HCT116 (cell line): ENCODE measurements at regions not wholly inside any gene's neighbourhood (a gene's known extent, or its start where the extent isn't known, plus 50 kb on each side); places are given as distances from the start of the nearest gene placed in this dataset.

ENCODE experiments used
- ATAC-seq: fragments of 200-7000 bp; cut with Tn5 transposase; 2 replicates; pipeline ENCODE4 v1.9.1; 2020; ENCODE audit warnings: mild to moderate bottlenecking, moderate library complexity
- BruUV-seq: library from RNA; stranded (reverse); fragments of 400-500 nt; replicated peaks from 2 replicates; lab custom pipeline; 2021; lab: Mats Ljungman, UMichigan
- CTCF ChIA-PET: fragments of 300-600 bp; sonication (Branson Sonifier 250); formaldehyde crosslinking; loops from one replicate; lab custom pipeline; 2021; ENCODE audit warnings: antibody characterized with exemption; lab: Charles Lee
- POLR2A ChIA-PET: fragments of 300-600, 350-600 bp; sonication (Branson Sonifier 250); formaldehyde crosslinking; loops from one replicate; lab custom pipeline; 2021; ENCODE audit warnings: antibody characterized with exemption; lab: Charles Lee
- RAD21 ChIA-PET, 2 experiments: fragments of 300-600 bp; sonication (Branson Sonifier 250); formaldehyde crosslinking; loops; one replicate each; lab custom pipeline; 2023; ENCODE audit warnings: low total read pairs in 2 of 2; ENCODE audit not compliant: uncharacterized antibody in 2 of 2, unreplicated experiment in 2 of 2, low non-redundant PET in 1 of 2; lab: Charles Lee
- DNase-seq: peaks from one replicate; pipeline ENCODE4 v3.0.0-alpha.2; 2010; ENCODE audit warnings: low read depth, low spot score
- H2AFZ ChIP-seq: fragments of 200-600 bp; shearing (Covaris generic), sonication (generic); 2 replicates; pipeline ENCODE4 v1.6.1; 2017; ENCODE audit warnings: low read depth, mixed run types, mixed read lengths, antibody characterized with exemption, low read length; ENCODE audit not compliant: poor library complexity, severe bottlenecking
- H3K27ac ChIP-seq: 2 replicates; pipeline ENCODE4 v1.5.1; 2012; ENCODE audit warnings: low read depth, low read length
- H3K27me3 ChIP-seq: fragments of 200-600 bp; sonication (generic); 2 replicates; pipeline ENCODE4 v1.6.1; 2016; ENCODE audit warnings: mixed run types, low read length, mixed read lengths; ENCODE audit not compliant: insufficient read depth
- H3K36me3 ChIP-seq, 2 experiments: fragments of 200-500 bp in 1 of 2; fragments of 200-600 bp in 1 of 2; sonication (Bioruptor generic) in 1 of 2; sonication (generic) in 1 of 2; 2 replicates each; pipeline versions ENCODE4 v1.5.1 to v1.6.1; 2014 to 2016; ENCODE audit warnings: low read length in 2 of 2, inconsistent platforms in 1 of 2, mixed read lengths in 1 of 2, mixed run types in 1 of 2; ENCODE audit not compliant: insufficient read depth in 2 of 2, control insufficient read depth in 1 of 2
- H3K4me1 ChIP-seq, 2 experiments: fragments of 200-600 bp in 1 of 2; sonication (generic) in 1 of 2; 2 replicates each; pipeline versions ENCODE4 v1.5.1 to v1.6.1; 2012 to 2017; ENCODE audit warnings: low read length in 2 of 2, inconsistent platforms in 1 of 2, mild to moderate bottlenecking in 1 of 2, mixed read lengths in 1 of 2, mixed run types in 1 of 2, moderate library complexity in 1 of 2; ENCODE audit not compliant: insufficient read depth in 2 of 2, control insufficient read depth in 1 of 2
- H3K4me2 ChIP-seq: fragments of 200-600 bp; sonication (generic); 2 replicates; pipeline ENCODE4 v1.6.1; 2017; ENCODE audit warnings: mixed run types, low read length, mixed read lengths
- H3K4me3 ChIP-seq, 2 experiments: fragments of 200-600 bp in 1 of 2; sonication (generic) in 1 of 2; replicated peaks in 1 of 2; 2 replicates each; pipeline ENCODE4 v1.5.1; 2011 to 2016; ENCODE audit warnings: low read length in 2 of 2, control low read depth in 1 of 2, low read depth in 1 of 2, mild to moderate bottlenecking in 1 of 2, mixed read lengths in 1 of 2, mixed run types in 1 of 2
- H3K79me2 ChIP-seq: fragments of 200-600 bp; sonication (generic); 2 replicates; pipeline ENCODE4 v1.6.1; 2017; ENCODE audit warnings: mild to moderate bottlenecking, mixed run types, low read length, moderate library complexity, mixed read lengths; ENCODE audit not compliant: insufficient read depth
- H3K9ac ChIP-seq: fragments of 200-600 bp; sonication (generic); 2 replicates; pipeline ENCODE4 v1.6.1; 2016; ENCODE audit warnings: low read length, mixed read lengths
- H3K9me2 ChIP-seq: fragments of 200-600 bp; sonication (generic), shearing (Covaris generic); 2 replicates; pipeline ENCODE4 v1.6.1; 2017; ENCODE audit warnings: mixed run types, mild to moderate bottlenecking, moderate library complexity; ENCODE audit not compliant: insufficient read depth
- H3K9me3 ChIP-seq, 2 experiments: fragments of 200-500 bp in 1 of 2; fragments of 200-600 bp in 1 of 2; sonication (Bioruptor generic) in 1 of 2; sonication (generic) in 1 of 2; 2 replicates each; pipeline ENCODE4 v1.6.1; 2014 to 2017; ENCODE audit warnings: low read length in 2 of 2, mixed read lengths in 2 of 2, inconsistent platforms in 1 of 2, low read depth in 1 of 2, mild to moderate bottlenecking in 1 of 2, mixed run types in 1 of 2, moderate library complexity in 1 of 2; ENCODE audit not compliant: control insufficient read depth in 1 of 2, insufficient read depth in 1 of 2
- H4K20me1 ChIP-seq: fragments of 200-600 bp; sonication (generic), shearing (Covaris generic); 2 replicates; pipeline ENCODE4 v1.6.1; 2017; ENCODE audit warnings: mixed run types, mild to moderate bottlenecking, moderate library complexity; ENCODE audit not compliant: insufficient read depth
- CEBPB ChIP-seq: IDR thresholded peaks from 2 replicates; pipeline ENCODE4 v1.6.1; 2012; ENCODE audit warnings: low read depth
- CTCF ChIP-seq, 3 experiments: fragments of 200-600 bp in 1 of 3; sonication (generic) in 1 of 3; IDR thresholded peaks in 2 of 3; conservative IDR thresholded peaks in 1 of 3; 2 replicates each; pipeline ENCODE4 v1.5.1; 2012 to 2017; ENCODE audit warnings: low read depth in 2 of 3, low read length in 2 of 3, antibody characterized with exemption in 1 of 3, borderline replicate concordance in 1 of 3, control low read depth in 1 of 3, mild to moderate bottlenecking in 1 of 3, mixed read lengths in 1 of 3, mixed run types in 1 of 3, moderate library complexity in 1 of 3; ENCODE audit not compliant: insufficient read depth in 1 of 3
- ELF1 ChIP-seq: IDR thresholded peaks from 2 replicates; pipeline ENCODE4 v1.6.1; 2012; ENCODE audit warnings: low read depth, borderline replicate concordance
- EZH2 ChIP-seq: fragments of 200-600 bp; sonication (generic); IDR thresholded peaks from 2 replicates; pipeline ENCODE4 v1.6.1; 2017; ENCODE audit warnings: antibody characterized with exemption, mixed run types
- EZH2phosphoT487 ChIP-seq: fragments of 200-600 bp; IDR thresholded peaks from 2 replicates; pipeline ENCODE4 v1.6.1; 2018; ENCODE audit warnings: antibody characterized with exemption, borderline replicate concordance
- FOSL1 ChIP-seq: IDR thresholded peaks from 2 replicates; pipeline ENCODE4 v1.6.1; 2012; ENCODE audit warnings: low read depth
- RAD21 ChIP-seq: IDR thresholded peaks from 2 replicates; pipeline ENCODE4 v1.6.1; 2012; ENCODE audit warnings: low read depth, mild to moderate bottlenecking
- SP1 ChIP-seq: IDR thresholded peaks from 2 replicates; pipeline ENCODE4 v1.6.1; 2012; ENCODE audit warnings: low read depth
- YY1 ChIP-seq: IDR thresholded peaks from 2 replicates; pipeline ENCODE4 v1.6.1; 2011; ENCODE audit warnings: low read length, low read depth, moderate library complexity, mild to moderate bottlenecking; ENCODE audit not compliant: insufficient replicate concordance; ENCODE audit errors: extremely low read depth
- ZBTB33 ChIP-seq: IDR thresholded peaks from 2 replicates; pipeline ENCODE4 v1.6.1; 2011; ENCODE audit warnings: mild to moderate bottlenecking, low read length, moderate library complexity; ENCODE audit not compliant: insufficient replicate concordance; ENCODE audit errors: extremely low read depth
- ZFX ChIP-seq: fragments of 450-650 bp; IDR thresholded peaks from 2 replicates; pipeline ENCODE4 v1.6.1; 2017
- ZNF274 ChIP-seq: fragments of 200-500 bp; sonication (Bioruptor generic); IDR thresholded peaks from 2 replicates; pipeline ENCODE4 v1.6.1; 2014; ENCODE audit warnings: mild to moderate bottlenecking, low read depth, low read length, inconsistent platforms
- intact Hi-C: fragments of 100-400 bp; cut with micrococcal nuclease; formaldehyde crosslinking; loops from 2 replicates; pipeline ENCODE4 v1.10.0; 2022
- TF ChIP-seq, protein P1 (sequence below): IDR thresholded peaks from 2 replicates; pipeline ENCODE4 v1.6.1; 2012; ENCODE audit warnings: low read depth

- TF ChIP-seq, protein P1, sequence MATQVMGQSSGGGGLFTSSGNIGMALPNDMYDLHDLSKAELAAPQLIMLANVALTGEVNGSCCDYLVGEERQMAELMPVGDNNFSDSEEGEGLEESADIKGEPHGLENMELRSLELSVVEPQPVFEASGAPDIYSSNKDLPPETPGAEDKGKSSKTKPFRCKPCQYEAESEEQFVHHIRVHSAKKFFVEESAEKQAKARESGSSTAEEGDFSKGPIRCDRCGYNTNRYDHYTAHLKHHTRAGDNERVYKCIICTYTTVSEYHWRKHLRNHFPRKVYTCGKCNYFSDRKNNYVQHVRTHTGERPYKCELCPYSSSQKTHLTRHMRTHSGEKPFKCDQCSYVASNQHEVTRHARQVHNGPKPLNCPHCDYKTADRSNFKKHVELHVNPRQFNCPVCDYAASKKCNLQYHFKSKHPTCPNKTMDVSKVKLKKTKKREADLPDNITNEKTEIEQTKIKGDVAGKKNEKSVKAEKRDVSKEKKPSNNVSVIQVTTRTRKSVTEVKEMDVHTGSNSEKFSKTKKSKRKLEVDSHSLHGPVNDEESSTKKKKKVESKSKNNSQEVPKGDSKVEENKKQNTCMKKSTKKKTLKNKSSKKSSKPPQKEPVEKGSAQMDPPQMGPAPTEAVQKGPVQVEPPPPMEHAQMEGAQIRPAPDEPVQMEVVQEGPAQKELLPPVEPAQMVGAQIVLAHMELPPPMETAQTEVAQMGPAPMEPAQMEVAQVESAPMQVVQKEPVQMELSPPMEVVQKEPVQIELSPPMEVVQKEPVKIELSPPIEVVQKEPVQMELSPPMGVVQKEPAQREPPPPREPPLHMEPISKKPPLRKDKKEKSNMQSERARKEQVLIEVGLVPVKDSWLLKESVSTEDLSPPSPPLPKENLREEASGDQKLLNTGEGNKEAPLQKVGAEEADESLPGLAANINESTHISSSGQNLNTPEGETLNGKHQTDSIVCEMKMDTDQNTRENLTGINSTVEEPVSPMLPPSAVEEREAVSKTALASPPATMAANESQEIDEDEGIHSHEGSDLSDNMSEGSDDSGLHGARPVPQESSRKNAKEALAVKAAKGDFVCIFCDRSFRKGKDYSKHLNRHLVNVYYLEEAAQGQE, result no peak
- TF ChIP-seq YY1 (no peak), CTCF (IDR thresholded peaks at IDR 0.05 in 2 of 3, conservative IDR thresholded peaks at IDR 0.05 in 1 of 3; ENCODE audit: borderline replicate concordance in 1 of 3, insufficient read depth in 1 of 3, low read depth in 2 of 3, low read length in 2 of 3) (no peak), ZNF274 (no peak), SP1 (no peak), ZFX (no peak), RAD21 (no peak), ELF1 (no peak), FOSL1 (no peak)
Measured at GRCh38 chr7:41035794-41036193, 667.1 kb downstream of the INHBA start (continued).

DNA sequence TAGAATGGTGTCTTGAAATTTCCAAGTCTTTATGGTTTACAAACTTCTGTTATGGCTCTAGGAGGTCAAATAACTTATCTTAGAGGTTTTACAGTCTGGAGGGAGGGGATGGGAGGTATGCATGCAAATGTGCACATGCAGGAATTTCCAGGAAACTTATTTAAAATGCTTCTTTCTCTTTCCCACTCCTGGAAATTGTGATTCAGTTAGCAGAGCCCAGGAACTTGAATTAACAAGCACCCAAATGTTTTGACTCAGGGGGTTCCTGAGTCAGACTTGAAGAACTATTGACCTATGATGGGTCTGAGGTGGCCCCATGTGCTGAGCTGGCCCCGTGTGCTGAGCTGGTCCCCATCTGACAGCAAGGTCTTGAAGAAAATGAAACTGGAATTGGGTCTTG lies 669.4 kb downstream of the INHBA start:
- Histone ChIP-seq H3K27me3 (no peaks in the 10 kb centered on the region), H3K4me2 (no peak overlapping the region), H3K9ac (no peak overlapping the region), H3K9me3 (no peaks in the 10 kb centered on the region), H3K36me3 (no peaks in the 10 kb centered on the region), H3K4me1 (peaks cover 3 to 12% of the 10 kb centered on the region in 2 experiments; a peak in 3 of 4 replicates), H2AFZ (no peak overlapping the region), H4K20me1 (no peaks in the 10 kb centered on the region; the same call in 1 of the 2 replicates), H3K4me3 (no peak overlapping the region), H3K9me2 (no peaks in the 10 kb centered on the region), H3K79me2 (no peaks in the 10 kb centered on the region), H3K27ac (no peak overlapping the region)
- BruUV-seq, result no TSS peak
- intact Hi-C loops, result no loop called here
- no peak for ATAC-seq
- DNase-seq, result no peak
- CTCF ChIA-PET, result no interaction called here
- POLR2A ChIA-PET, result no interaction called here
- RAD21 ChIA-PET, result no interaction called here
- TF ChIP-seq SP1, result no peak
- TF ChIP-seq ZFX, result no peak
- no peak for TF ChIP-seq ZBTB33
- no peak for TF ChIP-seq CEBPB
- TF ChIP-seq, protein P1, result no peak
- TF ChIP-seq YY1, result no peak
- TF ChIP-seq EZH2, result no peak
- TF ChIP-seq EZH2phosphoT487, result no peak
